ENCODE measurements at regions not wholly inside any gene's neighbourhood (a gene's known extent, or its start where the extent isn't known, plus 50 kb on each side); places are given as distances from the start of the nearest gene placed in this dataset.
"Not testable (repeated sequence)": the region's sequence is repeated elsewhere in the genome, so short reads cannot be mapped to it uniquely, and the experiment has no call there.

GRCh38 chr12:124707316-124707715, 139.9 kb upstream of the NCOR2 start:
- no peak for DNase-seq (ENCODE audit: low read depth in 1 of 2, low spot score in 1 of 2)

- no peak for DNase-seq (ENCODE audit: low read depth in 1 of 2, low spot score in 1 of 2)
Observed at GRCh38 chr12:124706363-124706762, 139.0 kb upstream of the NCOR2 start.

- no peak for DNase-seq (ENCODE audit: low read depth in 1 of 2, low spot score in 1 of 2)
Observed at GRCh38 chr12:124705545-124706138, 138.2 kb upstream of the NCOR2 start.

GRCh38 chr12:124704619-124705018, 137.2 kb upstream of the NCOR2 start:
- no peak for DNase-seq (ENCODE audit: low read depth in 1 of 2, low spot score in 1 of 2)

GRCh38 chr12:124703856-124704255, 136.4 kb upstream of the NCOR2 start:
- no peak for DNase-seq (ENCODE audit: low read depth in 1 of 2, low spot score in 1 of 2)

GRCh38 chr12:124702736-124703135, 135.3 kb upstream of the NCOR2 start:
- DNase-seq (ENCODE audit: low read depth in 1 of 2, low spot score in 1 of 2), result no peak

GRCh38 chr12:124700810-124701592, 133.6 kb upstream of the NCOR2 start:
- no peak for DNase-seq (ENCODE audit: low read depth in 1 of 2, low spot score in 1 of 2)

GRCh38 chr12:124699909-124700308, 132.5 kb upstream of the NCOR2 start:
- no peak for DNase-seq (ENCODE audit: low read depth in 1 of 2, low spot score in 1 of 2)

GRCh38 chr12:124698998-124699305, 131.5 kb upstream of the NCOR2 start:
- DNase-seq (ENCODE audit: low read depth in 1 of 2, low spot score in 1 of 2), result no peak

- no peak for DNase-seq (ENCODE audit: low read depth in 1 of 2, low spot score in 1 of 2)
Observed at GRCh38 chr12:124698211-124698997, 131.0 kb upstream of the NCOR2 start.

- DNase-seq (ENCODE audit: low read depth in 1 of 2, low spot score in 1 of 2), result not testable (repeated sequence)
Observed at GRCh38 chr12:124697722-124698121, 130.3 kb upstream of the NCOR2 start.

- DNase-seq (ENCODE audit: low read depth in 1 of 2, low spot score in 1 of 2), result no peak
Observed at GRCh38 chr12:124696693-124697476, 129.5 kb upstream of the NCOR2 start.

GRCh38 chr12:124695861-124696260, 128.4 kb upstream of the NCOR2 start:
- DNase-seq (ENCODE audit: low read depth in 1 of 2, low spot score in 1 of 2), result no peak

- DNase-seq (ENCODE audit: low read depth in 1 of 2, low spot score in 1 of 2), result no peak
Observed at GRCh38 chr12:124694846-124695497, 127.6 kb upstream of the NCOR2 start.

- DNase-seq (ENCODE audit: low read depth in 1 of 2, low spot score in 1 of 2), result no peak
Observed at GRCh38 chr12:124694250-124694649, 126.8 kb upstream of the NCOR2 start.

- no peak for DNase-seq (ENCODE audit: low read depth in 1 of 2, low spot score in 1 of 2)
Observed at GRCh38 chr12:124693111-124693723, 125.8 kb upstream of the NCOR2 start.

GRCh38 chr12:124692443-124692842, 125.0 kb upstream of the NCOR2 start:
- no peak for DNase-seq (ENCODE audit: low read depth in 1 of 2, low spot score in 1 of 2)

- DNase-seq (ENCODE audit: low read depth in 1 of 2, low spot score in 1 of 2), result no peak
Observed at GRCh38 chr12:124691429-124691828, 124.0 kb upstream of the NCOR2 start.

GRCh38 chr12:124689631-124690030, 122.2 kb upstream of the NCOR2 start:
- no peak for DNase-seq (ENCODE audit: low read depth in 1 of 2, low spot score in 1 of 2)

GRCh38 chr12:124688356-124688992, 121.1 kb upstream of the NCOR2 start:
- no peak for DNase-seq (ENCODE audit: low read depth in 1 of 2, low spot score in 1 of 2)

Measured in stimulated activated CD4-positive, alpha-beta T cell treated with anti-CD3 and anti-CD28 coated beads, Interleukin-15, amount 100 ng/mL, for 1 hour (primary cell).